ENCODE measurements at regions not wholly inside any gene's neighbourhood (a gene's known extent, or its start where the extent isn't known, plus 50 kb on each side); places are given as distances from the start of the nearest gene placed in this dataset.

- H2AFZ ChIP-seq (ENCODE audit: control insufficient read depth, low read length): no peak overlapping the region
- H3K9ac ChIP-seq (ENCODE audit: control insufficient read depth, extremely low read depth, insufficient read depth, low read length): no peak overlapping the region
- H3K27me3 ChIP-seq (ENCODE audit: control insufficient read depth, extremely low read depth, insufficient read depth, low read length): no peaks in the 10 kb centered on the region
- no peaks in the 10 kb centered on the region for H3K9me3 ChIP-seq (ENCODE audit: control insufficient read depth, low read depth, low read length)
- TF ChIP-seq EZH2 (IDR thresholded peaks at IDR 0.05; ENCODE audit: low read length) (no peak), CTCF (optimal IDR thresholded peaks at IDR 0.05 in 1 of 3, IDR thresholded peaks at IDR 0.05 in 1 of 3, conservative IDR thresholded peaks at IDR 0.05 in 1 of 3; ENCODE audit: extremely low read depth in 1 of 3, insufficient read depth in 2 of 3, low read length in 3 of 3) (no peak)
- no peaks in the 10 kb centered on the region for H3K79me2 ChIP-seq (ENCODE audit: control insufficient read depth, insufficient read depth, low read length)
- DNase-seq (ENCODE audit: low read depth, low spot score) (no peak), FAIRE-seq (no peak)
- H3K4me1 ChIP-seq (ENCODE audit: control insufficient read depth, extremely low read depth, insufficient read depth, low read length): no peaks in the 10 kb centered on the region
- H4K20me1 ChIP-seq (ENCODE audit: control insufficient read depth, extremely low read depth, insufficient read depth, low read length): no peaks in the 10 kb centered on the region
- H3K9me1 ChIP-seq (ENCODE audit: control insufficient read depth, extremely low read depth, insufficient read depth, low read length): no peaks in the 10 kb centered on the region
- no peaks in the 10 kb centered on the region for H3K36me3 ChIP-seq (ENCODE audit: control insufficient read depth in 2 of 2, extremely low read depth in 1 of 2, insufficient read depth in 2 of 2, low read length in 2 of 2)
- no peak overlapping the region for H3K4me3 ChIP-seq (ENCODE audit: control insufficient read depth in 2 of 3, extremely low read depth in 1 of 3, insufficient read depth in 2 of 3, low read depth in 1 of 3, low read length in 3 of 3)
- H3K4me2 ChIP-seq (ENCODE audit: control insufficient read depth, extremely low read depth, insufficient read depth, low read depth, low read length): no peak overlapping the region
- H3K27ac ChIP-seq (ENCODE audit: control insufficient read depth, insufficient read depth, low read length): no peak overlapping the region
- dilution Hi-C loops (cut with MboI; ENCODE audit: extremely low pct_ligation_motif_present, low sequenced_read_pairs): no loop called here
Observed at GRCh38 chr3:167120828-167121227, 259.3 kb downstream of the ZBBX start.

- no peaks in the 10 kb centered on the region for H3K27me3 ChIP-seq (ENCODE audit: control insufficient read depth, extremely low read depth, insufficient read depth, low read length)
- TF ChIP-seq CTCF (optimal IDR thresholded peaks at IDR 0.05 in 1 of 3, IDR thresholded peaks at IDR 0.05 in 1 of 3, conservative IDR thresholded peaks at IDR 0.05 in 1 of 3; ENCODE audit: extremely low read depth in 1 of 3, insufficient read depth in 2 of 3, low read length in 3 of 3): no peak
- no peak for TF ChIP-seq EZH2 (IDR thresholded peaks at IDR 0.05; ENCODE audit: low read length)
- no peaks in the 10 kb centered on the region for H3K79me2 ChIP-seq (ENCODE audit: control insufficient read depth, insufficient read depth, low read length)
- FAIRE-seq: no peak
- no peak overlapping the region for H3K27ac ChIP-seq (ENCODE audit: control insufficient read depth, insufficient read depth, low read length)
- DNase-seq (ENCODE audit: low read depth, low spot score): no peak
- H3K9me3 ChIP-seq (ENCODE audit: control insufficient read depth, low read depth, low read length): peaks cover 2% of the 10 kb centered on the region
- no peaks in the 10 kb centered on the region for H3K36me3 ChIP-seq (ENCODE audit: control insufficient read depth in 2 of 2, extremely low read depth in 1 of 2, insufficient read depth in 2 of 2, low read length in 2 of 2)
- H3K4me1 ChIP-seq (ENCODE audit: control insufficient read depth, extremely low read depth, insufficient read depth, low read length): no peaks in the 10 kb centered on the region
- H4K20me1 ChIP-seq (ENCODE audit: control insufficient read depth, extremely low read depth, insufficient read depth, low read length): no peaks in the 10 kb centered on the region
- no peak overlapping the region for H3K4me2 ChIP-seq (ENCODE audit: control insufficient read depth, extremely low read depth, insufficient read depth, low read depth, low read length)
- no peak overlapping the region for H3K9ac ChIP-seq (ENCODE audit: control insufficient read depth, extremely low read depth, insufficient read depth, low read length)
- H3K4me3 ChIP-seq (ENCODE audit: control insufficient read depth in 2 of 3, extremely low read depth in 1 of 3, insufficient read depth in 2 of 3, low read depth in 1 of 3, low read length in 3 of 3): no peak overlapping the region
- dilution Hi-C loops (cut with MboI; ENCODE audit: extremely low pct_ligation_motif_present, low sequenced_read_pairs): no loop called here
- H2AFZ ChIP-seq (ENCODE audit: control insufficient read depth, low read length): no peak overlapping the region
- no peaks in the 10 kb centered on the region for H3K9me1 ChIP-seq (ENCODE audit: control insufficient read depth, extremely low read depth, insufficient read depth, low read length)
Observed at GRCh38 chr3:167116120-167116922, 263.8 kb downstream of the ZBBX start.

Data from keratinocyte (primary cell).